ENCODE measurements at regions not wholly inside any gene's neighbourhood (a gene's known extent, or its start where the extent isn't known, plus 50 kb on each side); places are given as distances from the start of the nearest gene placed in this dataset.

DNA sequence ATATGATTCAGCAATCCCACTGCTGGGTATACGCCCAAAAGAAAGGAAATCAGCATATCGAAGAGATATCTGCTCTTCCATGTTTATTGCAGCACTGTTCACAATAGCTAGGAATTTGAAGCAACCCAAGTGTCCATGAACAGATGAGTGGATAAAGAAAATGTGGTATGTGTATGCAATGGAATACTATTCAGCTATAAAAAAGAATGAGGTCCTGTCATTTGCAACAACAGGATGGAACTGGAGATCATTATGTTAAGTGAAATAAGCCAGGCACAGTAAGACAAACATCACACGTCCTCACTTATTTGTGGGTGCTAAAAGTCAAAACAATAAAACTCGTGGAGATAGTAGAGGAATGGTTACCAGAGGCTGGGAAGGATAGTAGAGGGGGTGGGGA, 153.8 kb upstream of the LEF1 start:
- TF ChIP-seq SMC3 (IDR thresholded peaks at IDR 0.05; ENCODE audit: low read length) (no peak), ZNF570 (CRISPR knock-in tag; IDR thresholded peaks at IDR 0.05; ENCODE audit: borderline replicate concordance) (no peak), ZNF891 (CRISPR knock-in tag; IDR thresholded peaks at IDR 0.05) (no peak), PCBP1 (IDR thresholded peaks at IDR 0.05; ENCODE audit: borderline replicate concordance, low read depth, low read length) (no peak), SUZ12 (IDR thresholded peaks at IDR 0.05; ENCODE audit: low read depth, low read length) (no peak), FOSL1 (CRISPR knock-in tag; IDR thresholded peaks at IDR 0.05; ENCODE audit: borderline replicate concordance) (no peak), ZNF577 (CRISPR knock-in tag; IDR thresholded peaks at IDR 0.05; ENCODE audit: borderline replicate concordance, low read depth) (no peak), RBM39 (IDR thresholded peaks at IDR 0.05; ENCODE audit: low read depth, low read length, poor library complexity, severe bottlenecking) (no peak), MYNN (CRISPR knock-in tag; IDR thresholded peaks at IDR 0.05; ENCODE audit: low read depth) (no peak)
- TF ChIP-seq, protein P1, sequence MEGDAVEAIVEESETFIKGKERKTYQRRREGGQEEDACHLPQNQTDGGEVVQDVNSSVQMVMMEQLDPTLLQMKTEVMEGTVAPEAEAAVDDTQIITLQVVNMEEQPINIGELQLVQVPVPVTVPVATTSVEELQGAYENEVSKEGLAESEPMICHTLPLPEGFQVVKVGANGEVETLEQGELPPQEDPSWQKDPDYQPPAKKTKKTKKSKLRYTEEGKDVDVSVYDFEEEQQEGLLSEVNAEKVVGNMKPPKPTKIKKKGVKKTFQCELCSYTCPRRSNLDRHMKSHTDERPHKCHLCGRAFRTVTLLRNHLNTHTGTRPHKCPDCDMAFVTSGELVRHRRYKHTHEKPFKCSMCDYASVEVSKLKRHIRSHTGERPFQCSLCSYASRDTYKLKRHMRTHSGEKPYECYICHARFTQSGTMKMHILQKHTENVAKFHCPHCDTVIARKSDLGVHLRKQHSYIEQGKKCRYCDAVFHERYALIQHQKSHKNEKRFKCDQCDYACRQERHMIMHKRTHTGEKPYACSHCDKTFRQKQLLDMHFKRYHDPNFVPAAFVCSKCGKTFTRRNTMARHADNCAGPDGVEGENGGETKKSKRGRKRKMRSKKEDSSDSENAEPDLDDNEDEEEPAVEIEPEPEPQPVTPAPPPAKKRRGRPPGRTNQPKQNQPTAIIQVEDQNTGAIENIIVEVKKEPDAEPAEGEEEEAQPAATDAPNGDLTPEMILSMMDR (CRISPR knock-in tag; IDR thresholded peaks at IDR 0.05), result no peak
- TF ChIP-seq, protein P2, sequence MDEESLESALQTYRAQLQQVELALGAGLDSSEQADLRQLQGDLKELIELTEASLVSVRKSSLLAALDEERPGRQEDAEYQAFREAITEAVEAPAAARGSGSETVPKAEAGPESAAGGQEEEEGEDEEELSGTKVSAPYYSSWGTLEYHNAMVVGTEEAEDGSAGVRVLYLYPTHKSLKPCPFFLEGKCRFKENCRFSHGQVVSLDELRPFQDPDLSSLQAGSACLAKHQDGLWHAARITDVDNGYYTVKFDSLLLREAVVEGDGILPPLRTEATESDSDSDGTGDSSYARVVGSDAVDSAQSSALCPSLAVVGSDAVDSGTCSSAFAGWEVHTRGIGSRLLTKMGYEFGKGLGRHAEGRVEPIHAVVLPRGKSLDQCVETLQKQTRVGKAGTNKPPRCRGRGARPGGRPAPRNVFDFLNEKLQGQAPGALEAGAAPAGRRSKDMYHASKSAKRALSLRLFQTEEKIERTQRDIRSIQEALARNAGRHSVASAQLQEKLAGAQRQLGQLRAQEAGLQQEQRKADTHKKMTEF (CRISPR knock-in tag; IDR thresholded peaks at IDR 0.05), result no peak
